NCI-H128 (cell line): ENCODE measurements at regions not wholly inside any gene's neighbourhood (a gene's known extent, or its start where the extent isn't known, plus 50 kb on each side); places are given as distances from the start of the nearest gene placed in this dataset.

Experiments
- DNase-seq: peaks from one replicate; lab custom pipeline; 2025; ENCODE audit not compliant: unreplicated experiment; lab: John Stamatoyannopoulos, UW

- DNase-seq = no peak
These were observed 289.7 kb downstream of the TRIB2 start for GRCh38 chr2:13006426-13006825.

- peak; percentile 43 for DNase-seq
These were observed 290.3 kb downstream of the TRIB2 start for GRCh38 chr2:13006829-13007717.

- no peak for DNase-seq
These were observed 292.4 kb downstream of the TRIB2 start for GRCh38 chr2:13009027-13009642.

GRCh38 chr2:13010283-13010682 is 293.5 kb downstream of the TRIB2 start:
- no peak for DNase-seq

- DNase-seq = no peak
These were observed 298.0 kb downstream of the TRIB2 start for GRCh38 chr2:13014783-13015182.

GRCh38 chr2:13015532-13016320 is 299.0 kb downstream of the TRIB2 start:
- DNase-seq = no peak

GRCh38 chr2:13018490-13018889 is 301.8 kb downstream of the TRIB2 start:
- no peak for DNase-seq

- DNase-seq = no peak
These were observed 303.0 kb downstream of the TRIB2 start for GRCh38 chr2:13019781-13020180.

- DNase-seq = no peak
These were observed 303.7 kb downstream of the TRIB2 start for GRCh38 chr2:13020469-13020868.

- DNase-seq = no peak
These were observed 304.8 kb downstream of the TRIB2 start for GRCh38 chr2:13021470-13021957.

- no peak for DNase-seq
These were observed 313.9 kb downstream of the TRIB2 start for GRCh38 chr2:13030606-13031005.

GRCh38 chr2:13034861-13035260 is 318.1 kb downstream of the TRIB2 start:
- DNase-seq = no peak

GRCh38 chr2:13035866-13036265 is 319.1 kb downstream of the TRIB2 start:
- DNase-seq = no peak

GRCh38 chr2:13040043-13040442 is 323.3 kb downstream of the TRIB2 start:
- DNase-seq = no peak

- DNase-seq = no peak
These were observed 329.9 kb downstream of the TRIB2 start for GRCh38 chr2:13046557-13047165.

- DNase-seq = no peak
These were observed 334.0 kb downstream of the TRIB2 start for GRCh38 chr2:13050764-13051163.

GRCh38 chr2:13052547-13052946 is 335.8 kb downstream of the TRIB2 start:
- no peak for DNase-seq

GRCh38 chr2:13056259-13056843 is 339.6 kb downstream of the TRIB2 start:
- no peak for DNase-seq

- no peak for DNase-seq
These were observed 340.9 kb downstream of the TRIB2 start for GRCh38 chr2:13057671-13058070.

- DNase-seq = no peak
These were observed 349.9 kb downstream of the TRIB2 start for GRCh38 chr2:13066676-13067075.

GRCh38 chr2:13067508-13067907 is 350.8 kb downstream of the TRIB2 start:
- no peak for DNase-seq
